Ramos (cell line): ENCODE measurements at regions not wholly inside any gene's neighbourhood (a gene's known extent, or its start where the extent isn't known, plus 50 kb on each side); places are given as distances from the start of the nearest gene placed in this dataset.
"Not testable (repeated sequence)": the region's sequence is repeated elsewhere in the genome, so short reads cannot be mapped to it uniquely, and the experiment has no call there.

Source experiments
- in situ Hi-C: fragments of 300-500 bp; cut with MboI; formaldehyde crosslinking; loops from one replicate; pipeline ENCODE4 v1.14.3; 2022; ENCODE audit warnings: low sequenced_read_pairs; ENCODE audit not compliant: unreplicated experiment

DNA sequence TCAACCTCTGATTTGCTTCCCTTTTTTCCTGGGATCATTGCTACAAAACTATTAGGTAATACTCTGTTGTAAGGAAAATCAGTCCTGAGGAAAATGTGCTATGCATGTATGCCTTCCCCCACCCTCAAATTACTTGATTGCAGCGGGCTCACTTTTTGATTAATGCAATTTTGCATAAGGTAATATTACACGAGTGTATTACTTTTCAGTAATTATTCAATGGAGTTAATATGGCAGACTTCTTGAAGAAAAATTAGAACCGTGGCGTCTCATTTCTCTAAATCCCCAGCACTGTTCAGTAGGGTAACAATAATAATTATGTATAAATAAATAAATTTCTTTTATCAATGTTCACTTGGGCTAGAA is 527.6 kb upstream of the FANCL start:
- in situ Hi-C loops: loop anchor here (25.0 kb wide), 1 partner anchor 1819 kb away; no protein-coding TSS in a partner anchor

DNA sequence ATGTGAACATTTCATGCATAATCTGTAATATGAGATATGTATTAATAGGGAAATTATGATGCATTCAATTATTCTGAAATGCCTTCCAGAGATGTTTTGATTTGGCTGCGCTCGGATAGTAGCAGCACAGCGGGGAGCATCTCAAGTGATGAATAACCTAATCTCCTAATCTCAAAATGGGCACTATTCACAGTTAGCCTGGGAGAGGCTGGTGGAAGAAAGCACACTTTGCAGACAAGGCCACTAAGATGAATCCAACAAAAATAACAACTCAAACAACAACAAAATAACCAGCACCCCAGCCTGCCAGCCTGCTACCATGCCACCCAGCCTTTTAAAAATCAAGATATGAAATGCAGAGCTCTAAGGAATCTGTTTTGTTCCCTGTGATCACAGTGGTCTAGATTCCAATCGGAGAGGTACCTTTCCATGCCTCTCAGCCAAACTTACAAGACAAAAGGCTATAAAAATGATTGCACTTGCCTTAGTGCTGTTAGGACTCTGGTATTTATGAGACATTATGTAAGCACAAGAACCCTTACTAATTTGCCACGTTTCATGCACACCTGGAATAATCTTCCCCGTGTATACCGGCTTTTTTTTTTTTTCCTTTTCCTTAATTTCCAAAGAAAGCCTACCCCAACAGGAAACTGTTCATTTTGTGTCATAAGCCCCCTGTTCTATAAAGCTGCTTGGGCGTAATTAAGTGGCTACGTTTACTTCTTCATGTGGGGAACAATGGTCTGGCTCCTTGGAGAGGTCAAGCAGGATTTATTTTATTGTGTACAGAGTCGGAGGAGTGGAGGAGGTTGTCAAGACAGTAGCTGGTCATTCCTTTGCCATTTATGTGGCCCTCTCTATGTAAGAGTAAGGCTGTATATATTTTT is 526.9 kb upstream of the FANCL start:
- in situ Hi-C loops: loop anchor here (25.0 kb wide), 1 partner anchor 1819 kb away; no protein-coding TSS in a partner anchor

DNA sequence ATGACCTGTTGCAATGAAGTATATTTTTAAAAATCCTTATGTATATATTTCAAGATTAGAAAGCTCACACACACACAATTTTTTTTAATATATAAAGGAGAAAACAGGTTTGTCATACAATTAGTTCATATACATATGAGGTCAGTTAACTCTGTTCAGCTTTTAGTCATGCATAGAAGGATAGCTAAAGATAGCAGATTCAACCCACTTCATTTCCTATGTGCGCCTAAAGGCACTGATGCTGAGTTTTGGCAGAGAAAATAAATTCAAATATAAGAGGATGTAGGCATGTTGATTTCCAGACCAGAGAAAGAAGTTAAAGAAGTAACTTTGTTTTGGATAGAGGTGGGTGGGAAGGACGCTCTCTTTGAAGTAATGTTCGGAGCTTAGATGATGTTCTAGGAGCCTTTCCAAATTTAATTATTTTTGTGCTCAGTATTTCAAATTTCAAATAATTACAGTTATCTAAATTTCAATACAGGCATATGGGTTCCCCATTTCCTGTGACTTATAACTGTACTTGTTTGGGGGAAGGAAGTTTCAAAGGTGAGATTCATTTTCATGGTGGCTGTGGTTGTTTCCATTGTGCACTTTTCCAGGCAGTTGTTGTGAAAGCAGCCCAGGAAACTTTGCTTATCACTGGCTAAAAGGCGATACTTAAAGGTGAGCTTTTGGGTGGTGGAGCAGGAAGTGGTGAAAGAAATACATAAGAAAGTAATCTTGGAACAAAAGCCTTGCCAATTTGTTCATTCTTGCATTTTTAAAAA is 523.4 kb upstream of the FANCL start:
- in situ Hi-C loops: loop anchor here (25.0 kb wide), 1 partner anchor 1823 kb away; no protein-coding TSS in a partner anchor

DNA sequence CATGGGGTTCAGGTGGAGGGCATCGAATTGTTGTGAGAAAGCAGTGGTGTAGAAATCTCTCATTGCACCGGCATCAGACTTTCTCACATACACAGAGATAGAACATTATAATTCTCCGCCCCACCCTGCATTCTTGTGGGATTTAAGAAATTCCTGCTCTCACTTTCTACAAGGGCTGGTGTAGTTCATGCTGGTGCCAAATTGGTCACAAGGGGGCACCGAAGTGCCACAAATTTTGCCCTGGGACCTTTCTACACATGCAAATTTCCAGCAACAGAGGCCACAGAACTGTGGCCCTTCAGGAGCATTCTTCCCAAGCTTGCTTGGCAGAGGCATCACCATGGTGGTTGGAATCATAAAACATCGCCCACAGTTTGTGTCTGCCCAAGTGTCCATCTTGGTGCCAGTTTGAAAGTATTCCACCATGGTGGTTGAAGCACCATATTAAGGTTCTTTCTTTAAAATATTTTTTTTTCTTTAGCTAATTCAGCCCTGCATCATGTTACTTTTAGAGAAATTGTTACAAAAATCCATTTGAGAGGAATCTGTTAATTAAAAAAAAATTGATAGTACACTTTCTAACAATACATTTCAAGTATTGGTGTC is 521.2 kb upstream of the FANCL start:
- in situ Hi-C loops: loop anchor here (25.0 kb wide), 1 partner anchor 1825 kb away; no protein-coding TSS in a partner anchor

DNA sequence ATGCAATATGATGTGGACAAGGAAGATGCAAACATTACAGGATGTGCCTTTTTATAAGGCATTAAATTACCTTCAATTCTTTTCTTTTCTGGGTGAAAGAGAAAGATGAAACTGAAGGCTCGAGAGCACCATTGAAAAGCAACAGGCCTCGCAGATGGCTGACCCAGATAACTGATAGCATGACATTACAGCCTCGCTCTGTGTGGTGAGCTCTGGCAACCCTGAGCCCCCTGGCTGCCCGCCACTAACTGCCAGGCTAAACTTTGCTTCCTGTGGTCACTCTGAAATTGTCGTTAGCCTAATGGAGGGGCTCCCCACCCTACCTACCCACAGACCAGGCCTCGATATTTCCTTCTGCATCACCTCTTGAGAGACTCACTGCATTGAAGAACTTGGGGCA is 516.8 kb upstream of the FANCL start:
- in situ Hi-C loops: loop anchor here (25.0 kb wide), 1 partner anchor 1829 kb away; no protein-coding TSS in a partner anchor

DNA sequence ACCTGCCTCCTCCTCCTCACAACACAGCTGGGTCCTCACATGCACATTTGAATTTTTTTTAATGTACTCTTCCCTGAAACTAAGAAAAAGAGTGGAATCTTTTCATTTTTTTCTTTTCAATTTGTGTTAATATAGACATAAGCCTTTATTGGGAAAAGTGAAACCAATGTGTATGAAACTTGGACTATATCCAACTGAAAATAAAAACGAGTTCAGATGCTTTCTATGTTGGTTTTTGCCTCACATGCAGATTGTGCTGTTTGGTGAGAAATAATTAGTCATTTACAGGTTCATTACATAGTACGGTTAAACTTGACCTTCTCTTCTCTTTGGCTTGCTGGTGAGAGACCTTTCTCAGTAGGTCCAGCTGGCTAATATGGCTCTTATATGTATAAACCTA is 515.2 kb upstream of the FANCL start:
- in situ Hi-C loops: loop anchor here (25.0 kb wide), 1 partner anchor 1831 kb away; no protein-coding TSS in a partner anchor

DNA sequence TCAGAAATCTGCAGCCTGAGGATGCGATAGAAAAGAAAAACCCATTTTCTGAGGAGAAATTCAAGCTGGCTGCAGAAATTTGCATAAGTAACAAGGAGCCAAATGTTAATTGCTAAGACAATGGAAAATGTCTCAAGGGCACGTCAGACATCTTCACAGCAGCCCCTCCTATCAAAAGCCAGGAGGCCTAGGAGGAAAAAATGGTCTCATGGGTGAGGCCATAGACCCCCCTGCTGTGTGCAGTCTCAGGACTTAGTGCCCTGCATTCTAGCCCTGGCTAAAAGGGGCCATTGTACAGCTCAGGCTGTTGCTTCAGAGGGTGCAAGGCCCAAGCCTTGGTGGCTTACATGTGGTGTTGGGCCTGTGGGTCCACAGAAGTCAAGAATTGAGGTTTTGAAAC is 511.4 kb upstream of the FANCL start:
- in situ Hi-C loops: loop anchor here (25.0 kb wide), 1 partner anchor 1835 kb away; no protein-coding TSS in a partner anchor

DNA sequence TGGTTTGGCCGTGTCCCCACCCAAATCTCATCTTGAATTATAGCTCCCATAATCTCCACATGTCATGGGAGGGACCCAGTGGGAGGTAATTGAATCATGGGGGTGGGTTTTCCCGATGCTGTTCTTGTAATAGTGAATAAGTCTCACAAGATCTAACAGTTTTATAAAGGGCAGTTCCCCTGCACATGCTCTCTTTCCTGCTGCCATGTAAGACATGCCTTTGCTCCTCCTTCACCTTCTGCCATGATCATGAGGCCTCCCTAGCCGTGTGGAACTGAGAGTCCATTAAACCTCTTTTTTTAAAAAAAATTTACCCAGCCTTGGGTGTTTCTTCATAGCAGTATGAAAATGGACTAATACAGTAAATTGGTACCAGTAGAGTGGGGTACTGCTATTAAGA is 510.6 kb upstream of the FANCL start:
- in situ Hi-C loops: loop anchor here (25.0 kb wide), 1 partner anchor 1836 kb away; no protein-coding TSS in a partner anchor

DNA sequence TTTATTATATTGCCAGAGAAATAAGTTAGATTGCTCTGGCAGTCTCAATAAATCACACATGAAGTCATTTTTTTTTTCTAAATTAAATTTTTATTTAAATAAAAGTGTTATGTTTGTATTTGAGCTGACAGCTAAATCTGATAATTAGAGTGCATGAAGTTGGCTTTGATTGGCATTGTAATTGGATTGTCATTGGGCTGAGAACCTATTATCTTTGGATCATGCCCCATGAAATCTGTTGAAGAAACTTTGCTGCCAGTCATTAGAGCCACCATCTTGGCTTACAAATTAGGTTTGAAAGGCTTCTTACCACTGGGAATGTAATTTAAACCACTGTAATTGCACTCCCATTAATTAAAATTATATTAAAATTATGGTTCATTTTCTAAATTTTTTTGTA is 507.9 kb upstream of the FANCL start:
- in situ Hi-C loops: no loop called here

DNA sequence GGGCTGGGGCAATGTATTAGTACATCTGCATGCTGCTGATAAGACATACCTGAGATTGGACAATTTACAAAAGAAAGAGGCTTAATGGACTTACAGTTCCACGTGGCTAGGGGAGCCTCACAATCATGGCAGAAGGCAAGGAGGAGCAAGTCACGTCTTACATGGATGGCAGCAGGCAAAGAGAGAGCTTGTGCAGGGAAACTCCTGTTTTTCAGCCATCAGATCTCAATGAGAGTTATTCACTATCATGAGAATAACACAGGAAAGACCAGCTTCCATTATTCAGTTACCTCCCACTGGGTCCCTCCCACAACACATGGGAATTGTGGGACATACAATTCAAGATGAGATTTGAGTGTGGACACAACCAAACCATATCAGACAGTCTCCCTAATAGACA is 504.2 kb upstream of the FANCL start:
- in situ Hi-C loops: not testable (repeated sequence)

DNA sequence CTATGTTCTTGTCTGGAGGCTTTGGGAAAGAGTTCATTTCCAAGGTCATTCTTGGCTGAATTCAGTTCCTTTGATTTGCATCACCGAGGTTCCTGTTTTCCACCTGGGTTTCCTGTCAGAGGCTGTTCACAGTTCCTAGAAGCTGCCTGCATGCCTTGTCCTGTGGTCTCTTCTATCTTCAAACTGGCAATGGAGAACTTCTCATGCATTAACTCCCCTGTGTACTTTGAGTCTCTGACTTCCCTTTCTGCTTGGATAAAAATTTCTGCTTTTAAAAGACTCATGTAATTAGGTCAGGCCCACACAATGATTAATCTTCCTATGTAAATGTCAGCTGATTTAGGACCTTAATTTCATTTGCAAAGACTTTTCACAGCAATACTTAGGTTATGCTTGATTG is 499.3 kb upstream of the FANCL start:
- in situ Hi-C loops: no loop called here

DNA sequence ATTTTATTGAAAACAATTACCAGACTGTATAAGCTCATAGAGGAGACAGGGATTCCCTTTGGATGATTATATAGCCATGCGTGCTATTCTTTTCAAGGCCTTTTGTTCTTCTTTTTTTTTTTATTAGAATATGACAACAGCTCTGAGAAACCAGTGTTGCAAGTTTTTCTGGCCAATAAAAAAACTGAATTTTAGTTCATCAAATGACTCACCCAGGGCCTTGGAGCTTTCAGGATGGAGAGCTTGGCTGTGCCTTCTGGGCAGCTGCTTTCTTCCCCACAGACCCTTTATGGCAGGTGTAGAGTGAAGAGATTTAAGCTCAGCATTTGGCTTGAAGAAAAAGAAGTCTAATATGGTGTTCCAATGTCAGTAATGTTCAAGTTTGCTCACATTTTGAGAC is 497.9 kb upstream of the FANCL start:
- in situ Hi-C loops: no loop called here

DNA sequence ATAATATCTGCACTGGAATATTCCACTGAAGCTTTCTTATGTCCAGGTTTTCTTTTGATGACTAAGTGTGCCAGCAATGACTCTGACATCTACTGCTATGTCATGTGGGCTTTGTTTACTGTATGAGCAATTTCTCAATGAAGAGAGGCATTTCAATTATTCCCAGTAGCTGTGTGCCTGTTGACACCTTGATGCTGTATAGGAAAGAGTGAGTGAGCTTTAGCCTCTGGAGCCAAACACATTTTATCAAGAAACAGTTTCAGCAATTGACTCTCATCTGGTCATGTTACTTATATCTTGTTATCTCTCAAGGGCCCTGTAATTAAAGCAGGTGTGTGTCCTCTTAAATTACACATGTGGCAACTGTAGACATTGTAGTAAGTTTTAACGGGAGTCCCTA is 493.2 kb upstream of the FANCL start:
- in situ Hi-C loops: no loop called here

DNA sequence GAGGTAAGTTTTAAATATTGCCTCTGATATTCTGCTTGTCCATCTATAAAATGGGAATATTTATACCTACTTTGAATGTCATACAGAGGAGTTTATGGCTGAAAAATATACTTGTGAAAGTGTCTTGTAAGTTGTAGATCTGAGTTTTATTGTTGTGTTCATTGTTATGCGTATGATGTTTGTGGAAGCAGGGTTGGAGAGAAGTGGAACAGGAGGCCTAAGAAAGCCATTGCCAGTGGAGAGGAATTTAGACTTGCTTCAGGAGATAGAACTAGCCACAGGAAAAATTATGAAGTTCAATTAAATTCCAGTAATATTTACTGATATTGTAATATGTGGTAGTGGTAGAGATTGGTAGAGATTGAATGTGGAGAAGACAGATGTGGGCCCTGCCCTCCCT is 491.9 kb upstream of the FANCL start:
- in situ Hi-C loops: no loop called here

DNA sequence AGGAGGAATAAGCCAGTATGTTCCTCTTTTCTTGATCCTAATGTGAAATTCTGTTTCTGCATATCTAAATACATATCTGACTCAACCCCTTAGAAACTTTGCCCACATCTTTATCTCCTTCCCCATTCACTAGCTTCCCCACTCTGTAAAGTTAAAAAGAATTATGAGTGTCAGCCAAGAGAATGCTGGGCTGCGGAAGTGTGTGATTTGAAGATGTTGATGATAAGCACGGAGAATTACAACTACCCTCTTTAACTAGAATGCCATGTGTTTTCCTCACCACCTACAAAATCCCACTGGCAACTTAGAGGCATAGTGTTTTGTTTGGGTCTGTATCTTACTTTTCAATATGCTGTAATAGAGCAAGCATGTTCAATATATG is 490.4 kb upstream of the FANCL start:
- in situ Hi-C loops: no loop called here

DNA sequence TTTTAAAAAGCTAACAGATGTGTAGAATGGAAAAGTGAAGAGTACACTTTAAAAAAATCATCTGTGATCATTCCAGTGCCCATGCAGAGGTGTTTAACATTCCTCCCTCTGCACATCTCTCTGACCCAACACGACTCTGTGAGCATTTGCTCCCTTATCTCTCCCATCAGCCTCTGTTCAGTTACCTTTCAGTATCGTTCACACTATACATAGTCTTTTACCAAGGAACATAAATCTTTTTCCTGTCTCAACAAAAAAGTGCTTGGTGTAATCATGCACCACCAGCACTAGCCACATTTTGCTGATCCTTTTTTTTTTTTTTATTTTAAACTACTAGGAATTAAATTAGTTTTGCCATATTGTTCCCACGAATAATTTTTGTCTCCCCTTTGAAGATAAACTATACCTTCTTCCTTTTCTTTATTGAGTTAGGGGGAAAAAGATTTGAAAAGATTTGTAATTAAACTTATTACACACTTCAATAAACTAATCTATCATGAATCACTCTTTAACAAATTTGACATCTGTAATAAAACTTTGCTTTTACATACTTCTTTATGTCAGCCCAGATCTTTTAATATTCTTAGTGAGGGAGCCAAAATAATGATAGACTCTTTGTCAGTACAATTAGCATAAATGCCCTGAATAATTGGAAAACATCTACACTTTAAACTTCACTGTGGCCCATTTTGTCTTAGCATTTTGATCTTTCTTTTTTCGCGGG is 489.8 kb upstream of the FANCL start:
- in situ Hi-C loops: no loop called here

DNA sequence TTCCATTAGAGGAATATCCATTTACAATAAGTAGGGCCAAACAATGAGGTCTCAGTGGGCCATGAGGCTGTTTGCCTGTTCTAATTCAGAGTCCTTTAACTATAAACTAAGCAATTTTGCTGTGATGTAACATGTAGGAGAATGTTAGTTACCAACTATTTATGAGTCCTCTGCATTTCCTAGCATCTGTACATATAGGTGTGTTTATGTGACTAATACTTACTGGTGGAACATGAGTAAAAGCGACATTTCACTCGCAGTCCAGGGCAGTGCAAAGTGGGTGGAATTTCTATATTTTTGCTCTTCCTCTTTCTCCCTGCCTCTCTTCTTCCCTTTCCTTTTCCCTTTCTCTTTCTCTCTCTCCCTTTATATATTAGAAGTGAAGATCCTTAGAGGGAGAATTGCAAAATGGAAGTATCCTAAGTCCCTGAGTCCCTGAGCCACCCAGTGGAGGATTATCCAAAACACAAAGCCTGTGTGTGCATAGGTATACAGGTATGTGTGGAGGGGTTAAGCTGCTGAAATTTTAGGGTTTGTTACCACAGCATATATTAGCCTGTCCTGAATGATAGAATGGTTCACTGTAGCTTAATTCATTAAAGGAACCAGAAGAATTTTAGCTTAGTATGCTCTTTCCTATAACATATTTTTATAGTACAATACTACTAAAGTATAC is 487.0 kb upstream of the FANCL start:
- in situ Hi-C loops: no loop called here

DNA sequence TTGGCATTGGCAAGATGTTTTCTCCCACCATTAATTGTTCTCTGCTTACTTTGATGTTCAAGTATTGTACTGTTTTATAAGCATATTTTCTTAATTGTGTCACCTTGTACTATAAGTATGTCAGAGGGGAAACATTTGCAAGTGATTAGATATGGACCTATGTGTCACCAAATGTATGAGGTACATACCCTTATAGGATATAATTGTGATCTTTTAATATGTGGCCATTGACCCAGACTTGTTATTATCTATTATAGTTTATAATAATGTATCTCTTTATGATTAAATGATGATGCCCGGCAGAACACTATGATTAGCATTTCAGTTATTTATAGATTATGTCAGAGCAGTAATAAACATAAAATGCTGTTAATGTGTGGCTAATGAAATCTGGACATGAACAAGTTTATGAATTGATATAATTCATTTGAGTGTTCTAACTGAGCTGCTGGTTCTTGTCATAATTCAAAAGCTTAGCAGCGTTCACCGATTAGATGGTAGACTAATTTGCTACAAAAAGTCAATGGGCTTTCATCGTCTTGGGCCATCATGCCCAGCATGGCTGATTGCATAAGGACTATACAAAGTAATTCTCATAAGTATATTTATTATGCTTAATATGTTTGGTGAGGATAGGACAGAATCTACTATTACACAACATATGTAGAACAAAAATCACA is 480.9 kb upstream of the FANCL start:
- in situ Hi-C loops: no loop called here
